Neutrophil (primary cell): ENCODE measurements at regions not wholly inside any gene's neighbourhood (a gene's known extent, or its start where the extent isn't known, plus 50 kb on each side); places are given as distances from the start of the nearest gene placed in this dataset.
"Not testable (repeated sequence)": the region's sequence is repeated elsewhere in the genome, so short reads cannot be mapped to it uniquely, and the experiment has no call there.

Experiments used
- H3K27ac ChIP-seq: fragments of 200-600 bp; sonication (generic); 2 replicates; pipeline ENCODE4 v1.5.1; 2016; ENCODE audit warnings: mild to moderate bottlenecking, moderate library complexity
- H3K27me3 ChIP-seq: fragments of 200-600 bp; sonication (generic); 2 replicates; pipeline ENCODE4 v1.6.0; 2016; ENCODE audit warnings: mild to moderate bottlenecking
- H3K36me3 ChIP-seq: fragments of 200-600 bp; sonication (generic); 2 replicates; pipeline ENCODE4 v1.5.1; 2017
- H3K4me1 ChIP-seq, 2 experiments: fragments of 200-600 bp in 1 of 2; sonication (generic) in 1 of 2; 1 replicate in 1 of 2; 2 replicates in 1 of 2; pipeline versions ENCODE4 v1.5.1 to v1.6.1; 2013 to 2016; ENCODE audit warnings: low read depth in 1 of 2, low read length in 1 of 2, mild to moderate bottlenecking in 1 of 2, moderate library complexity in 1 of 2; ENCODE audit not compliant: control insufficient read depth in 1 of 2, insufficient read depth in 1 of 2
- H3K4me3 ChIP-seq, 2 experiments: fragments of 200-600 bp in 1 of 2; sonication (generic) in 1 of 2; 1 replicate in 1 of 2; 2 replicates in 1 of 2; pipeline ENCODE4 v1.5.1; 2013 to 2016; ENCODE audit warnings: low read depth in 1 of 2, low read length in 1 of 2, mild to moderate bottlenecking in 1 of 2, moderate library complexity in 1 of 2
- H3K9me3 ChIP-seq: fragments of 200-600 bp; sonication (generic); 2 replicates; pipeline ENCODE4 v1.5.1; 2016
- TF ChIP-seq, protein P1 (sequence below): fragments of 200-600 bp; sonication (generic); IDR thresholded peaks from 2 replicates; pipeline ENCODE4 v1.5.1; 2016; ENCODE audit warnings: antibody characterized with exemption

DNA sequence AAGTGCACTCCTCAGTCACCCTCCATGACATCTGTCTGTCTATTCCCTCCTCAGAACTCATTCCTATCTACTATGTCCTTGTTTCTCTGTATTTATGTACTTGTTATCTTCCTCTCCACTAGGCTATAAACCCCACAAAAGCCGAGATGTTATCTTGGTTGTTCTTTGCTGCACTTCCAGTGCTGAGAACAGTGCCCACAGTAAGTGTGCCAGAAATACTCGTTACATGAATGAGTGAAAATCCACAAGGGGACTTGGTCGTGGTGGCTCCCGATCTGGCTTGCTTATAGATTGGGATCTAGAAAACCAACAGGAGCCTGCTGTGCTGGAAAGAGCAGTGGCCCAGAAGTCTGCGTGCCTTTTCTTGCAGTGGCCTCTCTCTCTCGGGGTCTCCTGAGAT, 111.9 kb upstream of the PRMT8 start:
- Histone ChIP-seq H3K27me3 (peaks cover 51% of the 10 kb centered on the region), H3K9me3 (no peaks in the 10 kb centered on the region), H3K4me3 (no peak overlapping the region), H3K4me1 (no peaks in the 10 kb centered on the region), H3K36me3 (no peaks in the 10 kb centered on the region), H3K27ac (no peak overlapping the region)
- TF ChIP-seq, protein P1, sequence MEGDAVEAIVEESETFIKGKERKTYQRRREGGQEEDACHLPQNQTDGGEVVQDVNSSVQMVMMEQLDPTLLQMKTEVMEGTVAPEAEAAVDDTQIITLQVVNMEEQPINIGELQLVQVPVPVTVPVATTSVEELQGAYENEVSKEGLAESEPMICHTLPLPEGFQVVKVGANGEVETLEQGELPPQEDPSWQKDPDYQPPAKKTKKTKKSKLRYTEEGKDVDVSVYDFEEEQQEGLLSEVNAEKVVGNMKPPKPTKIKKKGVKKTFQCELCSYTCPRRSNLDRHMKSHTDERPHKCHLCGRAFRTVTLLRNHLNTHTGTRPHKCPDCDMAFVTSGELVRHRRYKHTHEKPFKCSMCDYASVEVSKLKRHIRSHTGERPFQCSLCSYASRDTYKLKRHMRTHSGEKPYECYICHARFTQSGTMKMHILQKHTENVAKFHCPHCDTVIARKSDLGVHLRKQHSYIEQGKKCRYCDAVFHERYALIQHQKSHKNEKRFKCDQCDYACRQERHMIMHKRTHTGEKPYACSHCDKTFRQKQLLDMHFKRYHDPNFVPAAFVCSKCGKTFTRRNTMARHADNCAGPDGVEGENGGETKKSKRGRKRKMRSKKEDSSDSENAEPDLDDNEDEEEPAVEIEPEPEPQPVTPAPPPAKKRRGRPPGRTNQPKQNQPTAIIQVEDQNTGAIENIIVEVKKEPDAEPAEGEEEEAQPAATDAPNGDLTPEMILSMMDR = no peak

DNA sequence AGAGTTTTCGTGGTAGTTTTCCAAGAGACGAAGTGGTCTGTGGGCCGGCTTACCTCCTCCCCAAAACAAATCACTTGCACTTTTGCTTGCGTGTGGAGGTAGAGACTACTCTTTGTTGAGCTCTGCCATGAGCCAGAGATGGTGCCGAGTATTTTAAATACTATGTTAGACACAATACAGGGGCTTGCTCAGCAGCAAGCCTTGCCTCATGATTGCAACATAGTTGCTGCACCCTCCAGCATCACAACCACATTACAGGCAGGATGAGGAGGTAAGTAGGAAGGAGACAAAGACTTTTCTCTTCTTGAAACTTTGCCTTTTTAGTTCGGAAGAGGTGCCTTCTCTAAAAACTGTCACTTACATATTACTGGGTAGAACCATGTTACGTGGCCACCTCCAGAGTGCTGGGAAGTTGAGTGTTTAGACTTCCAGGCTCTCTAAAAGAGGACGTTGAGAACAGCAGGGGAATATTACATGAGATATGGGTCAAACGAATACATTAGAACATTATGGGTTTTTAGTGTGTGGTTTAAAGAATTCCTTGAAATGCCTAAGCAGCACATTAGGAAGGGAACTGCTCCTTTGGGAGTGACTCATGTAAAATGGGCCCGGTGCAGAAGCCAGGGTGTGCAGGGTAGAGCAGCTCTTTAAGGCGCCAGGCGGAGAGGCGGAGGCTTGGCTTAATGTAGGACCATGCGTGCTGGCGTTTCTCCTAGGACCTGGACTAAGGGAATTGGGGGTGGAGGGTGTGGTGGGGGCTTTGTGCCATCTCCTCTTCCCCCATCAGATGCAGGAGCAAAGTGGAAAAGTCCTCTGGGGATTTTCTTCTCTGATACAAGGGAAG, 110.6 kb upstream of the PRMT8 start:
- Histone ChIP-seq H3K27ac (no peak overlapping the region), H3K4me1 (no peaks in the 10 kb centered on the region), H3K4me3 (no peak overlapping the region), H3K36me3 (no peaks in the 10 kb centered on the region), H3K27me3 (peaks cover 50% of the 10 kb centered on the region), H3K9me3 (no peaks in the 10 kb centered on the region)
- TF ChIP-seq, protein P1 = no peak

- Histone ChIP-seq H3K9me3 (no peaks in the 10 kb centered on the region), H3K36me3 (no peaks in the 10 kb centered on the region), H3K4me3 (no peak overlapping the region), H3K4me1 (no peaks in the 10 kb centered on the region), H3K27me3 (peaks cover 50% of the 10 kb centered on the region), H3K27ac (no peak overlapping the region)
- TF ChIP-seq, protein P1 = no peak
These were observed 109.7 kb upstream of the PRMT8 start for GRCh38 chr12:3381059-3382047.

GRCh38 chr12:3389986-3390385, 101.0 kb upstream of the PRMT8 start:
- TF ChIP-seq, protein P1 = no peak
- H3K4me3 ChIP-seq = no peak overlapping the region
- H3K36me3 ChIP-seq = no peaks in the 10 kb centered on the region
- H3K4me1 ChIP-seq = no peaks in the 10 kb centered on the region
- peaks cover 14% of the 10 kb centered on the region for H3K27me3 ChIP-seq
- no peak overlapping the region for H3K27ac ChIP-seq
- no peaks in the 10 kb centered on the region for H3K9me3 ChIP-seq

GRCh38 chr12:3397596-3397995, 93.4 kb upstream of the PRMT8 start:
- not testable (repeated sequence) for H3K4me1 ChIP-seq, H3K9me3 ChIP-seq, H3K27ac ChIP-seq, H3K36me3 ChIP-seq, H3K4me3 ChIP-seq
- H3K27me3 ChIP-seq = peaks cover 18% of the 10 kb centered on the region
